GM19455 (cell line): ENCODE measurements at regions not wholly inside any gene's neighbourhood (a gene's known extent, or its start where the extent isn't known, plus 50 kb on each side); places are given as distances from the start of the nearest gene placed in this dataset.

ENCODE experiments used
- ATAC-seq: cut with Tn5 transposase; IDR thresholded peaks from one replicate; pipeline ENCODE4 v1.9.1; 2021; ENCODE audit not compliant: unreplicated experiment

DNA sequence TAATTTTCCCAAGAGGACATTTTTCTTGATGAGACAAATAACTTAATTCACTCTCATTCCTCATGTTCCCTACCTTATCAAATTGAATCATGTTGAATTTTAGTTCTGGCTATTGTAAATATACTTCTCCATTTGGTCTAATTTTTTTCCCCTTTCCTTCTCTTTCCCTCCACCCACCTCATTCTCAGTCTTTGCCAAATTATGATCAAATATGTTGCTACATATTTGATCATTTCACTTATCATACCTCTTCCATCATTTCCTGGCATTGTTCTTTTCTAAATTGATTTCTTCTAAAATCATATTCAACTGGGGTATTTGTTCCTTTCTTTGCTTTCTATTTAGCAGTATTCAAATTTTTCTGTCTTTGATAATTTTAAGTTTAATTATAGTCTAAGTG is 52.3 kb downstream of the HDGFL1 start:
- ATAC-seq: no peak

DNA sequence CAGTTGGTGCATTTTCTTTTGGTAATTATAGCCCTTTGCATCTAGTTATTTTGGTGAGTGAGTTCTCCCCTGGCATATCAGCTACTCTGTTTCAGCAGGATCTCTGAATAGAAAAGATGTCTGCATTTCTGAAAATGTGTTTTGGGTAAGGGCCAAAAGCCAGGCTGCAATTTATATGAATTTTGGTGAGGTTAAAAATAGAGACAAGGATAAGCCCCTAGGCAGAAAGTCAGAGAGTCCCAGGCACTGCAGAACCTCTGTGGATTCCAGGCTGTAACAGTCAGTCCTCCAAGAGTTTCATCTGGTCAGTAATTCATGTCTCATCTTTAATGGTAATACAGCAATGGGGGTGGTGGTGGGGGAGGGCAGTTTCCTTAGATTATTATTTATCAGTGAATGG is 53.0 kb downstream of the HDGFL1 start:
- ATAC-seq: no peak

DNA sequence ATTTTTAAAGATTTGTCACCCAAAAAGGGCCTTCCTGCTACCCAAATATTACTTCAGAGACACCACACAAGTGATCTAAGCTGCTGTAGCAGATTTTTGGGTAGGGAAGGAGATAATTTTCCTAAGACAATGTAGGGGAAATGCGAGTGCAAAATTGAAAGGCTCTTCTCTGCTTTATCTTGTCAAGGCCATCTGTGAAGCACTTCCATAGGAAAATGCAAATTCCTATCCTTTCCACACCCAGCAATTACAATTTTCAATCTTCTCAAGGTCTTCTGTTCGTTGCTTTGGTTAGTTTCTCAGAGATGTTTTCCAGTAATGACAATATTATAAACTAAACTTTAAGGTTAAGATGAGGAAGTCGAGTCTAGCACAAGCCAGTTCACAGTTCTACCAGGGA is 53.4 kb downstream of the HDGFL1 start:
- ATAC-seq: no peak

DNA sequence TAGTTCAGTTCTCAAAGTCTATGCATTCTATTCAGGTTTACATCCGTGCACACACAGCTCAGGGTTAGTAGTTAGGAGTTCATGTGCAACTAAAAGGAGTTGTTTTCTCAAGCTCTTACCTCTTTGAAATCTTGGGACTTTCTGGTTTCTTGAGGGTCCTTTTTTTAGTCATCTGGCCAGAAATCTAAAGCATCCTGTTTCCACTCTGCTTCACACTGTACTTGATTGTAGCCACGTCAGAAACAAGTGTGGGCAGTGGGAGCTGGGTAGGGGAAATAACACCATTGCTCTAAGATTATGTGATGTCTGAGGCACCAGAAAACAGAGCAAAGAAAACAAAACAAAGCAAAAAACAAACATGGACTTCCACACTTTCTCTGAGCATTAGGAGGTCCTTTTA is 58.3 kb downstream of the HDGFL1 start:
- ATAC-seq: no peak

DNA sequence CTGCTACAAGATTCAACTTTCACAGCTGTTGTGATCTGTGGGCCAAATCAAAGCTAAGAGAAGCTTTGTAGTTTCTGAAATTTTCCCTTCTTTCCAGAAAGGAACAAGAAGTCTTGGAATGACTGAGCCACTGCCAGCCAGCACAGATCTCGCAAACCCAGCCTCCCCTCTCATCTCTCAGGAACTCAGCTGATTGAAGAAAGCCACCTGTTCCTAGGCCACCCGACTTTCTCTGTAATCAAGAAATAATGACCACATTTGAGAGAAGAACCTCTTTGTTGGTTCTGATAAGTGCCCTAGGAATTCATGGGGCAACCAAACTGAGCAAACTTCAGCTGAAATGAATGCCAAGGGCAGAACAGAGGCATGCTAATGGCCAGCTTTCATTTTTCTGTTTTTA is 61.7 kb downstream of the HDGFL1 start:
- no peak for ATAC-seq

DNA sequence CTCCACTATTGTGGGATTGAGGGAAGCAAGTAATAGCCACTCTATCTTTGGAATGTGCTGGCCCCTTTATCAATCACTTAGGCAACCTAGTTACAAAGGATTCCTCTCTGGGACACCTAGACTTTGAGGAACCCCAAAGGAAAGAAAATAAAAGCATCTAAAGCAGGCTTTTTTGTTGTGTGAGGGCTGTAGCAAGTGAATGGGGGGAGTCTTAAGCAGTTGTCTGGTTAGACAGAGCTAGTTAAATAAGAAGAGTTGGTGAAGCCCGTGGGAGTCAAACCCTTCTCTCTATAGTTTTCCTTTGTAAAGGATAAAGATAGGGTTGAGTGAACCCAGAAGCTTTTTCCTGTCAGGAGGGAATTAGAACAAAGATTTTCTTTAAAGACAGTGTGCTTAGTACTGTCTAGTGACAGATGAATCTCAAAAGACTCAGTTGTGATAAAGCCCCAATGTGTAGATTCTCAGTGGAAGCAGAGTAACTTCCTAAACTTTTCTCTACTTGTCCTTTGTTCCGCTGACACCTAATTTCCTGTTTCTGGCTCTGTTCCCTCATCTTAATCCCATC is 63.3 kb downstream of the HDGFL1 start:
- ATAC-seq: no peak

DNA sequence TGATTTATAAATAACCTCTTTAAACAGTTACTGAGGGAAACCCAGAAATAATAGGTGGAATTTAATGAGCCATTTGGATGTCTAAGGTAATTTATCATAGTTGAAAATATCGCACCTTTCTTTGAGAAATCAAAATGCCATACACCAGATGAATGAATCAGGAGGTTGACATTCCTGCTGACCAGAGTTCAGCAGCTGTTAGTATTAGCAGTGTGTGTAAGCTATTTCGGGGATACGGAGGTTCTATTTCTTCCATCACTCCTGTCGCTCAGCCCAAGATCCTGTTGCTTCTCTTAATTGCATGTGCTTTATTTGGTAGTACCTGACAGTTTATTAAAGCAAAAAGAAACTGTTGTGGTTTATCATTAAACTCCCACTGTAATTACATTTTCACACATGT is 67.1 kb downstream of the HDGFL1 start:
- no peak for ATAC-seq

DNA sequence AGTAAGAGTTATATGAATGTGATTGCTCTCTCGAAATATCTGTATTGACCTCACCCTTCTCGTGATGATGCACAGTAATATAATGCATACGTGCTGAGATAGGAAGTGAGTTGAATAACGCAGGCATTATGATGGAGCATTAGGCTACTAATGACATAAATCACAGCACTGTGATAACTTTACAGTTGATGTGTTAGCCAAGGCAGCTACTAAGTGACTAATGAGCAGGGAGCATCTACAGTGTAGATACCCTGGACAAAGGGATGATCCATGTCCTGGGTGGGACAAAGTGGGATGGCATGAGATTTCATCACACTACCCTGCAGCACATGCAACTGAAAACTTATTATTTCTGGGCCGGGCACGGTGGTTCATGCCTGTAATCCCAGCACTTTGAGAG is 68.4 kb downstream of the HDGFL1 start:
- ATAC-seq: no peak

DNA sequence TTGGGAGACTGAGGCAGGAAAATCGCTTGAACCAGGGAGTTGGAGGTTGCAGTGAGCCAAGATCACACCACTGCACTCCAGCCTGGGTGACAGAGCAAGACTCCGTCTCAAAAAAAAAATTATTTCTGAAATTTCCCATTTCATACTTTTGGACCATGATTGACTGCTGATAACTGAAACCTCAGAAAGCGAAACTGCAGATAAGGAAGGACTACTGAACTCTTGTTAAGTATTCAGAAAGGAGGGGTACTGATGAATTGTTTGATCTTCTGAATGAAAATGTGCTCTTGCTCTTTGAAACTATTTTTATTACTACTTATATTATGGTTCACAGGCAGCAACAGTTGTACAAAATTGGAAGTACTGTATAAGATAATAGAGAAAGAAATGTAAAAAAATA is 69.0 kb downstream of the HDGFL1 start:
- no peak for ATAC-seq

DNA sequence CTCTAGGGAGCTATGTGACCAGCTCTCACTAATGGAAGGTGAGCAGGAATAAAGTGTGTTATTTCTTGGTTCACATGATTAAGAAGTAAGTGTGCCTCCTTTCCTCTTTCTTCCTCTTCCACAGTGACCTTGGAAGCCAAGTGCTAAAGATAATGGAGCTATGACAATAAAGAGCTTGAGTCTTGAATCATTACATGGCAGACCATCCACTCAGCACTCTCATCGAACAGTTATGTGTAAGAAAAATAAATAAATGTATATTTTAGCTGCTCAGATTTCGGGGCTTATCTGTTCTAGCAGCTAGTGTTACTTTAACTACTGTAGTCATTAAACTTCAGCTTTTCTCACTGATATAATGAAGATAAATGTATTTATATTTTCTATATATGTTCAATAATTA is 72.9 kb downstream of the HDGFL1 start:
- no peak for ATAC-seq

DNA sequence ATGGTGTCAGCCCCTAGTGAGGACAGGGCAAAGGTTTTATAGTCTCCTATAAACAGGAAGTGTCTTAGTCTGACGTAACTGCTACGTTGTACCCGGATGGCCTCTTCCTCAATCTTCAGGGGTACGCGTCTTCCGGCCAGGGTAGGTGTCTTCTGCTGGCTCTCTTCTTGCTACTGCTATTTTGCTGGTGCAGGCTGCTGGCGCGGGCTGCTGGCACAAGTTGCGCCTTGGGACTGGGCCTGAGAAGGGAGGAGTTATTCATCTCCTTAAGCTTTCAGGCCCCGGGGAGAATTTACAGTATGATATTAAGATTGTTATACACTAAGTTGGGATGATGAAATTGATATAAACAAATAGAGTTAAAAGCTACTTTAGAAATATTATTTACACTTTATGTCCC is 74.4 kb downstream of the HDGFL1 start:
- ATAC-seq: no peak

DNA sequence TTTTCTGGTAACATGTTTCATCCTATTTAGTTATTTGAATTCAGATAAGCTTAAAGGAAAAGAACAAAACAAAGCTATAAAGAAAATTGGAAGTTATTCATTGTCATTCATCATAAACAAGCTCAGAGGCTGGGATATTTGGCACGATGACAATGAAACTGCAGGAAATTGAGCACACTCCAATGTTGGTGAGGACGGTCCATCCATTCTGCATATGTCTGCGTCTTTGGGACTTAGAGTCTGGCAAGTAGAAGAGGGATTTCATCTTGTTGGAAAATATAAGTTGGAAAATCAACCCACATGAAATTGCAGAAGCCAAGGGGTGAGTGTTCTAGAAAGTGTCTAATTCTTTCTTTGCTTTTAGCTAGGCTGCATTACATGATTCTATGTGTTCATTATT is 78.4 kb downstream of the HDGFL1 start:
- ATAC-seq: no peak

DNA sequence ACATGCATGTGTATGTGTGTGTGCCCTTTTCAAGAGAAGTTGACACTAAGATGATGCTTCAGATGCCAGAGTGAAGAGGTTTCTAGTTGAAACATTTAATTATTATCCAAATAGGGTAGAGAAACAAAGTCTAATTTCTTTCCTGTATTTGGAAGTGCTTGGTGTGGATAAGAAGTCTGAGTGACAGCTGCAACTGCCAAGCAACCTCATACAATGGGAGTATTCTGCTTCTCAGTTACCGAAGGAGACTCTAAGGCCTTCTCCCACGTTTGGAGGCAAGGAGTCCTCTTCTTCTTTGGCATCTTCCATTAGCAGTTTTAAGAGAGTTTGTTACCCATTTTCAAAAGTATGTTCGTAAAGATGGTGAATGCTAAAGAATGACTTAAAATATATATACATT is 82.4 kb downstream of the HDGFL1 start:
- no peak for ATAC-seq

DNA sequence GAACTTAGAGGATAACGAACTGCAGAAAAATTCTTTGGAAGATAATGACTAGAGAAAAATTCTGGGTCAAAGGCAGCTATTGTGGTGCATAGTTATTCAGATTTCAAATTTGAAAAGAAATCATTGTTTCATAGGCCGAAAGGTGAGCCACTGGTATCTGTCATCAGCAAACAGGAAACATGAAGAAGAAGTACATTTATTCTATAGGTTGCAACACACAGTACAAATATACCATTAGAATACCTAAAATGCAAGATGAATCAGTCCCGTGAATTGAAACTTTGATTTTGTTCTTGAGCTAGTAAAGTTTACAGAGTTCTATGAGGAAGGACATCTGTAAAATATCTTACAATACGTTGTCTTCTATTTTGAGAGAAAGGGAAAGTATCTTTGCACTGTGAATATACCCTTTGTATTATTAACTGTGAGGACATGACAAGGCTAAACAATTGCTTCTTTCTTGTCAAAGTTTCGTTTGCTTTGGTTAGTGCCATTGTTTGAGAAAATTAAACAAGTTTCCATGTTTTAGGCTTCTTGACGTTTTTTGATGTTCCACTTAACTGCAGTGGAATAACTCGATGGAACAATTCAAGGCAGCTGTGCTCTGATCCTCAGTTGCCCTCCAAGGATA is 84.7 kb downstream of the HDGFL1 start:
- no peak for ATAC-seq

DNA sequence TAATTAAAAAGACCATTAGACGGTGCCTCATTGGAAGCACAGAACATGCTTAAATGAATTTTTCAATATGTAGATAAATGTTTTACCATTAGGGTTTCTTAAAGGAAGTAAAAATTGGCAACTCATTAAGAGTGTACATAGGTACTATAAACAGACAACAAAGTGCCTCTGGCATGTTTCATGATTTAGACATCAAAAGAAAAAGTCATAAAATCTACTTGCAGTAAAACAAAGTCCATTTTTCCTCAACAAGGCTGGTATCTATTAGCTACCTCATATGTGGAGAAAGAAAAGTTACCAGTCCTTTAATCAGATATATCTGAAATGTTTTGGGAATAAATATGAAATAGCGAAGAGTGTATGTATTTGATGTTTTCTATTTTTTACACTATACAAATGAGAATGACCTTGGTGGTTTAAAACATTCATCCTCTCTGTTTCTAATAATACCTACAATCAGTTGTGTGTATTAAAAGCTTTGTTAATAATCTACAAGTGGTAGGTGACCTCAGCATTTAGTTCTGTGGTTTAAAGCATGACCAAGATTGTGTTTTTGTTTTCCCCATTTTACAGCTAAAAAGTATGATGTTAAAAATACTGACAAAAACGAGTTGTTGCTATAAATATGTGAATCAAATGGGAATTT is 87.5 kb downstream of the HDGFL1 start:
- ATAC-seq: no peak

DNA sequence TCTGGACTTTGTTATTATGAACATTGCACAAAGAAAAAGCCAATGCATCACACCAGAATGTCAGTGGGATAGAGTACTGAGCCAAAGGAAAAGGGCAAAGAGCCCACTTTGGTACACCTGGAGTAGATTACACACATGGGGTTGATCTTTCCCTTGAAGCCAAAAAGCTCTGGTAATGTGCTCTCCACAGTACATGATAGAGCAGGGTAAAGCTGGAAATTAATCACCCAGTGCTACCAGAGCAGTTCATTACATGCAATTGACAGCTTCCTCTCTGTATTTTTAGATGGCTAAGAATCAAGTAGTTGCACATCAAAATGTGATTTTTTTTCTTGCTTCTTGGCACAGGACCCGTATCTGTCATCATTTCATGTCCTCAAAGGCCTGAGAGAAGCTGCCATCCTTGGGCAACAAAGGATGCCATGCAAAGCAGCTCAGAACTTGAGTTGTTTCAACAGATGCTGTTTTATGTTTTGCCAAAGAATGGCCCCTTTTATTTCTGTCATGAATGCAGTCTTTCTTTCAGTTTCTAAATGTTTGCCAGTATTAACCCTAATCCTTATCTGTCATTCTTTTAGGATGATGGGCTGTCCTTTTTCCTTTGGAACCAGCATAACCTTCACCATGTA is 88.1 kb downstream of the HDGFL1 start:
- ATAC-seq: no peak

DNA sequence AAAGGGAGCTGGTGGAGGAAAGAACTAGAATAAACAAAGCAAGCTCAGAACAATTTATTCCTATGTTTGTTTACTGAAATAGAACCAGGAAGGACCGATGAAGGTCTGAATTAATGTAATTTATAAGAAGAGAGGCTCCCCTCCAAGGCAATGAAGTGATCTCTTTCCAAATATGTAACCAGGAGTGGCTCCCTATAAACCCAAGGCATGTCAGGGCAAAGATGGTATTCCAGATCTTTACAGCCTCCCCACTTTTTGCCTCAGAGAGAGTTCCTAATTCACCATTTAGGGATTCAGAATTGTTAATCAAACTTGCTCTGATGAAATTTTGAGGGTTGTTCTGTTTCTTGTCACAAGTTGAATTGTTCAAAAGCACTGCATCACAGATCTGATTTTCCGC is 88.8 kb downstream of the HDGFL1 start:
- no peak for ATAC-seq

DNA sequence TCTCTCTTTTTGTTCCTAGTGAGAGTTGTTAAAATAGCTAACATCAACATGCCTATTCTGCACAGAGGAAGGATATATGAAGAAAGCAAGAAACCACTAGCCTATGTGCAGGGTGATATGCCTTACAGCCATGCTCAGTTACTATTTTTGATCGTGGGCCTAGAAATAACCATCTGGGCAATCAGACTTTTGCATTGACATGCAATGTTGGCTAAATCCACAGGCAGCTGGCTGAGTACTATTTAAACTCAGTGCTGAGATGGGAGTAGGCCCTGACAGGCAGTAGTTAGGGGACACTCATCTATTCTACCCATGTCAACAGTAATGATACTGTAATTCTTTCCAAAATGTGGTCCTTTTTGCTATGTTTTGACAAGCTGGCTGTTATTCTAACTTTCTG is 89.6 kb downstream of the HDGFL1 start:
- no peak for ATAC-seq

DNA sequence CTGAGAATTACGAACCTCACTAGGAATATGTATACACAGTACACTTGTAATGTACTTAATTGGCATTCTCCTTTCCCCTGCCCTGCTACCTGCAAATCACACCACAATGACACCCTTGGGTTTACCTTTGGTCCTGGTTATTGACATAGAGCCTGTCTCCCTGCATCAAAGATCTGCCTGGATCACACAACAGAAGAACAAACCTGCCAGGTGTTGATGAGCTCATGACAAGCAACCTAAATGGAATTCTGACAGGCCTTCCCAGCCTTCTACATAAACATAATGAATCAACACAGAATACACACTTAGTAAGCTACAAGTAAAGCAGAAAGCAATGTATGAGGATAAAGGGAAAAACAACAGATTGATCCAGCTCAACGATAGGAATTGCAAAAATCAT is 95.6 kb downstream of the HDGFL1 start:
- no peak for ATAC-seq

DNA sequence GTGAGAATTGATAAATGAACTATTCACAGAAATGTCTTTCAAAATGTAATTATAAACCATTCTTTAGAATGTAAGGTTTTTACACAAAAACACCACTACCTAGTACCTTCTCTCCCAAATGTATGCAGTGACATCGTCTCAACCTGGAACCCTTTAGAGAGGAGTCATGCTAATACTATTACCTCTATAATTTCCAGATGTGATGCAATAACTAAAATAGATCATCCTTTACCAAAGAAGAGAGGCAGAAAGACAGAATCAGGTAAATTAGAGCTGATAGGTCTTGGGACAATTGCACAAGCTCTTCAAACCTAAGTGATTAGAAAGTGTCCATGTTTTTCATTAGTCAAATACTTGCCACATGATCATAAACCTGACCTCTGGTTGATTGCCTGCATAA is 96.7 kb downstream of the HDGFL1 start:
- ATAC-seq: no peak

DNA sequence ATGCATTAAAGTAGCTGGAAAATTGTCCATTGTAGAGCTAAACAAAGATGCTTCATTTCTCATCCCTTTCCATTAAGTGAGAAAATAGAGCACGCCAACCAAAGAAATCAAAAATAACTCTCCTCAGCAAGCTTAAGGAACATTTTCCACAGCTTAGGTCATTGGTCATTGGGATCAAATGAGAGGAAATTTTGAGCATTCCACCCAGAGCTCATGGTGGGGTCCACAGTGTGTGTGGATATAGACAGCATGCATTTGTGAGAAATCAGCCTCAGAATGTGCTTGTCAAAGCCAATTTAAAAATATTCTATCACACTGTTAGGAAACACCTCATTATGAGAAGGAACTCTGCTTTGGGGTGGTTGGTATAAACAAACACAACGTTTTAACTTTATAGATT is 97.2 kb downstream of the HDGFL1 start:
- no peak for ATAC-seq

DNA sequence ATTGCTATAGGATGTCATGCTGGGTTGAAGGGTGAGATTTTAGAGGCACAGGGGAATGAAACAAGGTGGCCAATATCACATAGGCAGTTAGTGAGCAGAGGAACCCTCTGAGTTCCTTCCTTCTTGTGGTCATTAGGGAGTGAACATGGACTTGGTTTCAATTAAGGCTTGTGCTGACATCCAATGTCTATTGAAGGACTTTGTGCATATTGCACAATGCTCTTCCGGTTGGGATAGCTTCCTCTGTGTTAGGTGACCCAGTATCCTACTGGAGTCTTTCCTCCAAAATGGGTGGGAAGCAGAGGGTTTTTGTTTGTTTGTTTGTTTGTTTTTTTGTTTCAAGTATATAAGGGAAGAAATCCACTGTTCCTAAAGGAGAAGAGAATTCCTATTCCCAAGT is 98.5 kb downstream of the HDGFL1 start:
- ATAC-seq: no peak
